ENCODE measurements at regions not wholly inside any gene's neighbourhood (a gene's known extent, or its start where the extent isn't known, plus 50 kb on each side); places are given as distances from the start of the nearest gene placed in this dataset.

DNA sequence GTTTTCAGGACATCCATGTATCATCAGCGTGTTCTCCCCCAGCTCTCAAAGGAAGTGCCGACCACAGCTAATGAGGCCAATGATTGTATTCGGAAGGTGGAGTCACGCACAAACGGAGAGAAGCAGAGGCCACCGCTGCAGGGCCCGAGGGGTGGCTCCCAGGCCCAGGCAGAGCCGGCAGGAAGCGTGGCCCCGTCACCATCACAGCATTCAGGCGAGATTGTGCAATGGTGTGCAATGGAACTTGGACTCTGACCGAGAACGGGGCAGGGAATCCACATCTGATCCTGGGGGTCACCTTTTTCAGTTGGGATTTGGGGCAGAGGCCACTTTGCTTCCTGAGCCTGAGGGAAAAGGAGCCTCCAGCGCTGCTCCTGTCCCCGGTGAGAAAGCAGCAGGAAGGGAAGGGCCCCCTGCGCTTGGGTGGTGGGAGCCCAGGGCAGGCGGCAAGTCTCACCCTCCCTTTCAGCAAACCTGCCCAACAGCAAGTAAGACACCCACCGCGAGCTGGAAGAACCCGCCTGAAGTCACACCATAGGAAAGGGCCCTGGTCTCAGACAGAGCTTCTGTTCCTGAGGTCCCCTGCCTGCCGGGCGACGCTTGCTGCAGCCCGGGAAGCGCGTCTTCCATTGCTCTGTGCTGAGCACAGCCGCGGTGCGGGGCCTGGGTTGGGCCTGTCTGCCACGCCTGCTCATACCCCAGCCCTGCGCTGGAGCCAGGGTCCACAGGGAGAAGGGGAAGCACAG is 1430.7 kb downstream of the BRD1 start:
- Histone ChIP-seq H3K36me3 (ENCODE audit: control insufficient read depth in 2 of 2, insufficient read depth in 2 of 2, low read length in 2 of 2) (no peaks in the 10 kb centered on the region), H3K4me1 (ENCODE audit: control insufficient read depth, insufficient read depth, low read length) (no peaks in the 10 kb centered on the region), H3K9ac (ENCODE audit: low read length in 2 of 2) (no peak overlapping the region)

DNA sequence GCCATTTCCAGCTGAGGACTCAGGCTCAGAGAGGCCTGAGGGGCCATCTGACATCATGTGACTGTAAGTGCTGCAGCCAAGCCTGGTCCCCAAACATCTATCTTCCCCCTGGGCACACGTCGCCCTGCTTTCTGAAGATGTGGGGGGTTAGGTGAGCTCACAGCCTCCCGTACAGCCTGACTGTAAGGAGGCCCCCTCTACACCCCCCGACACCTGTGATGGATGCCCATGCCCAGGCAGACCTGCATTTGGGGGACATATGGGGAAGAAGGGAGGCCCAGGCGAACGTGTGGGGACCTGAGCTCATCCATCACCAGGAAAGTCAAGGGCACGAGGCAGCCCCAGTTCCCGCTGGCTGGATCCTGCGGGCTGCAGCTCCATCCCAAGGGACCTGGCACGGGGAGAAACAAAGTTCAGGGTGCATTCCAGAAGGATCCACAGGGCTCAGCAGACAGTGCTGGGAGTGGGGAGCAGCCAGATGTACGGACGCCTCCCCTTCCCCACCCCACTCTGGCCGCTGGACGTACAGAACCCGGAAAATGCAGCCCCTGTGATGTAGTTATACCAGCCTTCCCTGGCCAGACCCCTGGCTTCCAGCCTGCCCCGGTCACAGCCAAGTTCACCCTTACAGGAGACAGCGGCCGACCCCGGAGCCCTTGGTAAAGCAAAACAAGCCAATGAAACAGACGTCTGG is 1431.4 kb downstream of the BRD1 start:
- Histone ChIP-seq H3K27me3 (ENCODE audit: control insufficient read depth in 1 of 2, insufficient read depth in 2 of 2, low read length in 2 of 2) (no peaks in the 10 kb centered on the region), H3K9ac (ENCODE audit: low read length in 2 of 2) (no peak overlapping the region), H3K4me1 (ENCODE audit: control insufficient read depth, insufficient read depth, low read length) (no peaks in the 10 kb centered on the region), H3K27ac (ENCODE audit: low read length) (no peak overlapping the region), H3K9me3 (ENCODE audit: control insufficient read depth in 2 of 2, low read length in 2 of 2) (peaks cover 0 to 4% of the 10 kb centered on the region in 2 donors), H3K4me3 (ENCODE audit: low read length in 2 of 2) (no peak overlapping the region), H3K36me3 (ENCODE audit: control insufficient read depth in 2 of 2, insufficient read depth in 2 of 2, low read length in 2 of 2) (no peaks in the 10 kb centered on the region)

More for the DNA sequence above, 1430.7 kb downstream of the BRD1 start:
- H3K27ac ChIP-seq (ENCODE audit: low read length) = no peak overlapping the region
- peaks cover 0 to 4% of the 10 kb centered on the region in 2 donors for H3K9me3 ChIP-seq (ENCODE audit: control insufficient read depth in 2 of 2, low read length in 2 of 2)
- H3K27me3 ChIP-seq (ENCODE audit: control insufficient read depth in 1 of 2, insufficient read depth in 2 of 2, low read length in 2 of 2) = no peaks in the 10 kb centered on the region
- H3K4me3 ChIP-seq (ENCODE audit: low read length in 2 of 2) = no peak overlapping the region

DNA sequence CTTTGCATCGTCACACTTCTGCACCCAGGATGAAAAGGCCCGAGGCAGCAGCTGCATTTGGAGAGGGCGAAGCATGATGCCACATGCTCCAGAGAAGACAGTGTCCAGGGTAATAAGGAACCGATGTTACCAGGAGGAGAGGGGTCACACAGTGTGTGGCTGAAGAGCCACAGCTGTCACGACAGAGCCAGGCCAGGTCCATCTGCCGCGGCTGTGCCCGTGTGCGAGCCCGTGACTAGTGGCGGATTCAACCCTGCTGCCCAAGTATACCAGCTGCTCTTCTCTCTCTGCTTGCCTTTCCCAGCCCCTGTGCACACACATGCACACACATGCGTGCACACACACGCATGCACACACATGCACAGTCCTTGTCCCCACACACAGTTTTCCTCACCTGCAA is 1432.5 kb downstream of the BRD1 start:
- Histone ChIP-seq H3K36me3 (ENCODE audit: control insufficient read depth in 2 of 2, insufficient read depth in 2 of 2, low read length in 2 of 2) (no peaks in the 10 kb centered on the region), H3K4me3 (ENCODE audit: low read length in 2 of 2) (no peak overlapping the region), H3K27me3 (ENCODE audit: control insufficient read depth in 1 of 2, insufficient read depth in 2 of 2, low read length in 2 of 2) (no peaks in the 10 kb centered on the region), H3K27ac (ENCODE audit: low read length) (no peak overlapping the region), H3K9me3 (ENCODE audit: control insufficient read depth in 2 of 2, low read length in 2 of 2) (peaks cover 0 to 4% of the 10 kb centered on the region in 2 donors), H3K4me1 (ENCODE audit: control insufficient read depth, insufficient read depth, low read length) (no peaks in the 10 kb centered on the region), H3K9ac (ENCODE audit: low read length in 2 of 2) (no peak overlapping the region)

DNA sequence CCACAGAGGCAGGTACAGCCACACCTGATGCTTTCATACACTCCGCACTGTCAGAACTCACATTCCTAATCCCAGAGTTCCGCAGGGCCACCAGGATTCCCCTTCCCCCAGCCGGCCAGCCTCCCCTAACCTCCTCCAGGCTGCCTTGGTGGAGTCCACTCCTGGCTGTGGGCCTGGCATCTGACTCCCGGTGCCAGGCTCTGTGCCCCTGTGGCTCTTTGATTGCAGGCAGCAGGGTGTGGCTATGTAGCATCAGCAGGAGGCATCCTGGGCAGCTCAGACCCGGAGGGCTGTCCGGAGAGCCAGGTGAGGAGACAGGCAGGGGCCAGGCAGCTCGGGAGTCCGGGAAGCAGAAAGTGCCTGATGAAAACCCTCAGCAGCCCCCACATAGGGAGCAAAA is 1432.9 kb downstream of the BRD1 start:
- no peaks in the 10 kb centered on the region for H3K4me1 ChIP-seq (ENCODE audit: control insufficient read depth, insufficient read depth, low read length)
- H3K27me3 ChIP-seq (ENCODE audit: control insufficient read depth in 1 of 2, insufficient read depth in 2 of 2, low read length in 2 of 2) = no peaks in the 10 kb centered on the region
- H3K9me3 ChIP-seq (ENCODE audit: control insufficient read depth in 2 of 2, low read length in 2 of 2) = peaks cover 0 to 4% of the 10 kb centered on the region in 2 donors
- H3K9ac ChIP-seq (ENCODE audit: low read length in 2 of 2) = no peak overlapping the region
- no peaks in the 10 kb centered on the region for H3K36me3 ChIP-seq (ENCODE audit: control insufficient read depth in 2 of 2, insufficient read depth in 2 of 2, low read length in 2 of 2)
- no peak overlapping the region for H3K27ac ChIP-seq (ENCODE audit: low read length)
- H3K4me3 ChIP-seq (ENCODE audit: low read length in 2 of 2) = no peak overlapping the region

DNA sequence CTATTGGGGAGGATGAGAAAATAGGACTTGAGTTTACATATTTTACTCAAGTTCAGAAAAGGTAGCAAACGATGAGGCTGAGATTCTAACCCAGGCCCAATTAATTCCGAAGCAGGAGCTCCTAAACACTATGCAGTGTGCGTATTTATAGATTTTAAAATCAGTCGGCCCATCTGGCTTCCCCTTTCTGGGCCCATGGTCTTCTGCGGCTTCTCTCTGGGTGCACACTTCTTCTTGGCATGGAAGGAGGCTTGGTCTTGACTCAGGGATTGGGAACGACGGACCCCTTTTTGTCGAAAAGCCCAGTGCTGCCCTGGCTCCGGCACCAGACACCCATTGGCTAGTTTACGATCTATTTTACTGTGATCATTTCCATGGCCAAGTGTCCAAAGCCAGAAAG is 1433.8 kb downstream of the BRD1 start:
- H3K27ac ChIP-seq (ENCODE audit: low read length) = no peak overlapping the region
- H3K4me3 ChIP-seq (ENCODE audit: low read length in 2 of 2) = no peak overlapping the region
- no peaks in the 10 kb centered on the region for H3K4me1 ChIP-seq (ENCODE audit: control insufficient read depth, insufficient read depth, low read length)
- H3K36me3 ChIP-seq (ENCODE audit: control insufficient read depth in 2 of 2, insufficient read depth in 2 of 2, low read length in 2 of 2) = no peaks in the 10 kb centered on the region
- H3K9ac ChIP-seq (ENCODE audit: low read length in 2 of 2) = no peak overlapping the region
- no peaks in the 10 kb centered on the region for H3K27me3 ChIP-seq (ENCODE audit: control insufficient read depth in 1 of 2, insufficient read depth in 2 of 2, low read length in 2 of 2)
- peaks cover 0 to 4% of the 10 kb centered on the region in 2 donors for H3K9me3 ChIP-seq (ENCODE audit: control insufficient read depth in 2 of 2, low read length in 2 of 2)

DNA sequence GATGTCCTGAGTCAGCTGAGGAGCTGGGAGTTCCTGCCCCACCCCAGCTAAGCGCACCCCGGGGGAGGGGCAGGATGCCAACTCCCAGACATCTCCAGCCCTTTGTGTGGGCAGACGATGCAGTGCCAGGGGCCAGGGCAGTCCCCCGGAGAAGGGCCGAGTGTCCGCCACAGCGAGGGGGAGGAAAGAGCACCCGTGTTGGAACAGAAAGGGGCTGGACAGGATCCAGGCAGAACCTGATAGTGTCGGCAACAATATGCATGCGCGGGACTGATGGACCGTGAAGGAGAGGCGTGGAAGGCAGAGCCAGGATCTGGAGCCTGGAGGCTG is 1434.7 kb downstream of the BRD1 start:
- Histone ChIP-seq H3K4me1 (ENCODE audit: control insufficient read depth, insufficient read depth, low read length) (no peaks in the 10 kb centered on the region), H3K9me3 (ENCODE audit: control insufficient read depth in 2 of 2, low read length in 2 of 2) (peaks cover 0 to 4% of the 10 kb centered on the region in 2 donors), H3K9ac (ENCODE audit: low read length in 2 of 2) (no peak overlapping the region), H3K27me3 (ENCODE audit: control insufficient read depth in 1 of 2, insufficient read depth in 2 of 2, low read length in 2 of 2) (no peaks in the 10 kb centered on the region), H3K36me3 (ENCODE audit: control insufficient read depth in 2 of 2, insufficient read depth in 2 of 2, low read length in 2 of 2) (no peaks in the 10 kb centered on the region), H3K27ac (ENCODE audit: low read length) (no peak overlapping the region), H3K4me3 (ENCODE audit: low read length in 2 of 2) (no peak overlapping the region)

DNA sequence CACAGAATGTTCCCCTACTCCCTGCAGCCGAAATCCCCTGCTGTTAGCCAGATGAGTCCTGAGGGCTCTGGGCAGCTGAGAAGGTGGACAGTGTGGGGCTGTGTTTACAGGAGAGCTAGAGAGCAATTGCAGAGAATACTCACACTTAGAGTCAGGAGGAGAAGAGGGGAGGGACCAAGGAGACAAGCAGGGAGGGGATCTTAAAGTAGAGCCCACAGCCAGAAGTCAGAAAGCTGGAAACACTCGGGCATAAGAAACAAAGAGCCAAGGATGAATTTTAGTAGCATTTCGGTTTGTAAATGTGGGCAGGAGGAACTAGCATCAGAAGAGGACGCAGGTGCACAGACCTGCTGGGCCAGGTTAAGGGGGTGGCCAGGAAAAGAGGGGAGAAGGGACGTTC is 1435.9 kb downstream of the BRD1 start:
- Histone ChIP-seq H3K27me3 (ENCODE audit: control insufficient read depth in 1 of 2, insufficient read depth in 2 of 2, low read length in 2 of 2) (no peaks in the 10 kb centered on the region), H3K4me1 (ENCODE audit: control insufficient read depth, insufficient read depth, low read length) (no peaks in the 10 kb centered on the region), H3K9me3 (ENCODE audit: control insufficient read depth in 2 of 2, low read length in 2 of 2) (peaks cover 0 to 4% of the 10 kb centered on the region in 2 donors), H3K27ac (ENCODE audit: low read length) (no peak overlapping the region), H3K9ac (ENCODE audit: low read length in 2 of 2) (no peak overlapping the region), H3K4me3 (ENCODE audit: low read length in 2 of 2) (no peak overlapping the region), H3K36me3 (ENCODE audit: control insufficient read depth in 2 of 2, insufficient read depth in 2 of 2, low read length in 2 of 2) (no peaks in the 10 kb centered on the region)

DNA sequence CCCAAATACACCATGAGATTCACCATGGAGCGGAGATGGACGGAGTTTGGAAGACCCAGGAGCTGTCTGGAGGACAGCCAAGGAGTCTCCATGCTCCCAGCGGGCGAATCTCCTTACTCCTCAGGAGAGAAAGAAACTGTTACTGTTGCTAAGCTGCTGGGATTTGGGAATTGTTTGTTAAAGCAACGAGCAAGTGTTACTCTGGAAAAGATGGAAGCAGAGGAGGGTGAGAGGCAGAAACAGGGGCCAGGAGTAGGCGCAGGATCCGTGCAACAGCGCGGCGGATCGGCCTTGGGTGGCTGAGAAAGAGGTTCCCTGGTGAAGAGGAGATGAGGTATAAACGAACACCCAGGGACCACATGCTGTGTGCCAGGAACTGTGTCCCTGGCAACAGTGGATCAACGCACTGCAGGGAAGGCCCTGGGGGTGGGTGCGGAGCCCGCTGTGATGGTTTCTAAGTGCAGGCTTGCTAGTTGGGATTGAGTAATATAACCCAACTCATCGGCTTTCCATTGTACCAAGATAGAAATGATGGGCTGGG is 1436.4 kb downstream of the BRD1 start:
- peaks cover 0 to 4% of the 10 kb centered on the region in 2 donors for H3K9me3 ChIP-seq (ENCODE audit: control insufficient read depth in 2 of 2, low read length in 2 of 2)
- H3K27ac ChIP-seq (ENCODE audit: low read length) = no peak overlapping the region
- H3K9ac ChIP-seq (ENCODE audit: low read length in 2 of 2) = no peak overlapping the region
- no peak overlapping the region for H3K4me3 ChIP-seq (ENCODE audit: low read length in 2 of 2)
- no peaks in the 10 kb centered on the region for H3K27me3 ChIP-seq (ENCODE audit: control insufficient read depth in 1 of 2, insufficient read depth in 2 of 2, low read length in 2 of 2)
- no peaks in the 10 kb centered on the region for H3K4me1 ChIP-seq (ENCODE audit: control insufficient read depth, insufficient read depth, low read length)
- no peaks in the 10 kb centered on the region for H3K36me3 ChIP-seq (ENCODE audit: control insufficient read depth in 2 of 2, insufficient read depth in 2 of 2, low read length in 2 of 2)

DNA sequence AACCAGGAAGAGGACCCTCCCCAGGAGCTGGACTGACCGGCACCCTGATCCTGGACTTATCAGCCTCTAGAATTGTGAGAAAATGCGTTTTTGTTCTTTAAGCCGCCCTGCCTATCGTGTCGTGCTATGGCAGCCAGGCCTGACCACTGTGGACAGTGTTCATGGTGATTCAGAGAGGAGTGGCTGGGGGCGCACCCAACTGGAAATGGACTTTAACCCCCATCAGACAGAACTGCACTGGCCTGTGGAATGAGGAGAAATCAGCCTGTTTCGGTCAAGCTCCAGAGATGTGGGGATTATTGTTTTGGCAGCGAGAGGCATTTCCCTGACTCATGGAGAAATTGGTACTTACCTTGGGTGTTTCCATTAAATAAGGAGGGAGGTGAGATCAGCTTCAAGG is 1437.8 kb downstream of the BRD1 start:
- H3K9me3 ChIP-seq (ENCODE audit: control insufficient read depth in 2 of 2, low read length in 2 of 2) = peaks cover 0 to 8% of the 10 kb centered on the region in 2 donors
- H3K36me3 ChIP-seq (ENCODE audit: control insufficient read depth in 2 of 2, insufficient read depth in 2 of 2, low read length in 2 of 2) = no peaks in the 10 kb centered on the region
- H3K9ac ChIP-seq (ENCODE audit: low read length in 2 of 2) = no peak overlapping the region
- H3K4me3 ChIP-seq (ENCODE audit: low read length in 2 of 2) = no peak overlapping the region
- H3K27ac ChIP-seq (ENCODE audit: low read length) = no peak overlapping the region
- H3K4me1 ChIP-seq (ENCODE audit: control insufficient read depth, insufficient read depth, low read length) = no peaks in the 10 kb centered on the region
- no peaks in the 10 kb centered on the region for H3K27me3 ChIP-seq (ENCODE audit: control insufficient read depth in 1 of 2, insufficient read depth in 2 of 2, low read length in 2 of 2)

DNA sequence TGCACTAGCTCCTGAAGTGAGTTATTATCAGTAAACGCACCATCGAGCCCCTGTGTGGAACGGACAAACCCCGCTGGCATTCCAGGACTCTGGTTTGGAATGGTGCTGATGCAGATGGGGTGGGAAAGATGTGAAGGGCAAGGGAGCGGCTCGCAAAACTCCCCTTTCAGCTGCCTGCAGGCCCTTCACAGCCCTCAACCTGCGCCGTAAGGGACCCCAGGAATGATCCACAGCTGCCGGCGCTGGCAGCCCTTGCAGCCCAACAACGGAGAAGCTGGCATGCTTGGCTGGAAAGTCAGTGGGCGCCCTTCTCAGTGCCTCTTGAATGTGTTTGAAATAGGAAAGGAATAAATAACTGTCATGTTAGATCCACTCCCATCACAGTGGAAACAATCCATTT is 1445.5 kb downstream of the BRD1 start:
- Histone ChIP-seq H3K9me3 (ENCODE audit: control insufficient read depth in 2 of 2, low read length in 2 of 2) (peaks cover 0 to 5% of the 10 kb centered on the region in 2 donors), H3K4me1 (ENCODE audit: control insufficient read depth, insufficient read depth, low read length) (no peaks in the 10 kb centered on the region), H3K36me3 (ENCODE audit: control insufficient read depth in 2 of 2, insufficient read depth in 2 of 2, low read length in 2 of 2) (no peaks in the 10 kb centered on the region), H3K27ac (ENCODE audit: low read length) (no peak overlapping the region), H3K27me3 (ENCODE audit: control insufficient read depth in 1 of 2, insufficient read depth in 2 of 2, low read length in 2 of 2) (peaks cover 2 to 7% of the 10 kb centered on the region in 2 donors), H3K9ac (ENCODE audit: low read length in 2 of 2) (no peak overlapping the region), H3K4me3 (ENCODE audit: low read length in 2 of 2) (no peak overlapping the region)

Measured in stomach smooth muscle (tissue), 2 donors.